Vagina (tissue), 2 donors: ENCODE measurements at regions not wholly inside any gene's neighbourhood (a gene's known extent, or its start where the extent isn't known, plus 50 kb on each side); places are given as distances from the start of the nearest gene placed in this dataset.

Source experiments
- CTCF ChIP-seq, 3 experiments: fragments of 450-650 bp in 2 of 3; fragments of 200-600 bp in 1 of 3; sonication (generic) in 1 of 3; IDR thresholded peaks; one replicate each; pipeline ENCODE4 v1.5.1; 2017 to 2019; ENCODE audit warnings: antibody characterized with exemption in 3 of 3, mild to moderate bottlenecking in 2 of 3, moderate library complexity in 2 of 3
- POLR2A ChIP-seq, 2 donors: fragments of 450-650 bp; IDR thresholded peaks; one replicate each; pipeline ENCODE4 v1.6.1; 2017; ENCODE audit warnings: antibody characterized with exemption in 2 of 2, mild to moderate bottlenecking in 2 of 2, moderate library complexity in 2 of 2
- POLR2AphosphoS5 ChIP-seq, 2 donors: sonication (generic); formaldehyde crosslinking; IDR thresholded peaks; one replicate each; pipeline ENCODE4 v1.9.0; 2017; ENCODE audit warnings: antibody characterized with exemption in 2 of 2, mild to moderate bottlenecking in 2 of 2, low read depth in 1 of 2; ENCODE audit not compliant: insufficient read depth in 1 of 2

GRCh38 chr2:144304202-144304601 is 215.7 kb downstream of the ZEB2 start:
- TF ChIP-seq CTCF (IDR thresholded peaks at IDR 0.05) (no peak), POLR2A (IDR thresholded peaks at IDR 0.05) (no peak), POLR2AphosphoS5 (IDR thresholded peaks at IDR 0.05; ENCODE audit: insufficient read depth in 1 of 2, low read depth in 1 of 2) (no peak)
